HG03196 (cell line): ENCODE measurements at regions not wholly inside any gene's neighbourhood (a gene's known extent, or its start where the extent isn't known, plus 50 kb on each side); places are given as distances from the start of the nearest gene placed in this dataset.

ENCODE experiments used
- ATAC-seq: cut with Tn5 transposase; IDR thresholded peaks from one replicate; pipeline ENCODE4 v1.9.1; 2021; ENCODE audit not compliant: unreplicated experiment

DNA sequence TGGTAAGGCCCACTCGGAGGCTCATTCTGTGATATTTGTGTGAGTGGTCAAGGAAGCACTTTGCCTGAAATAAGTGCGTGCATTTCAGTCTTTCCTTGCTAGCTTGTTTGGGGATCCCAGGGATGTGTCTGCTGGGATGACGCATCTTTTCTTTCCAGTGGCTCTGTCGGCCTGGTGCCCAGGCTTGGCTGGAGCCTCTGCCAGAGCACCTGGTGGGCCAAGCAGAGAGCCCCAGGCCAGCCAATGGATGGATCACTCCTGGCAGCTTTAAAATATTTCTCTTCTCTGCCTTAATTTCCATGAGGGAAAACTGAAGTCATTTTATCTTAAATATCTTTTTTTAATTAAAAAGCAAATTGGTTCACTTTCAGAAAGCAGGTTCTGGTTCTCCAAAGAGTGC lies 501.8 kb upstream of the HS6ST1 start:
- ATAC-seq = no peak

DNA sequence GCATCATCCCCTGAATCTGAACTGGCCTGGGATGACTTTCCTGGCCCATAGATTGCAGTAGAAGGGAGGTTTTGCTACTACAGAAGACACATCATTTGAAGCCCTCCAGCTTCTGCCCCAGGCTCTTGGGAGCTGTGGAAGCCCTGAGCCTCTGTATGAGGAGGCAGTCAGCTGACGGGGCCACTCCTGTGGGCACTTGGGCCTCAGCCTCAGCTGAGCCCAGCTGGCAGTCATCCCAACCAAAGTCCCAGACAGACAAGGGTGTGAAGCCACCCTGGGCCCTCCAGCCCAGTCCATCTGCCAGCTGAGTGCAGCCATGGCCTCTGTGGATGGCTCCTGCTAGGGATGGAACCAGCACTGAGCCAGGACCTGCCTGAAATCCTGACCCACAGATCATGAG lies 502.3 kb upstream of the HS6ST1 start:
- ATAC-seq = no peak

DNA sequence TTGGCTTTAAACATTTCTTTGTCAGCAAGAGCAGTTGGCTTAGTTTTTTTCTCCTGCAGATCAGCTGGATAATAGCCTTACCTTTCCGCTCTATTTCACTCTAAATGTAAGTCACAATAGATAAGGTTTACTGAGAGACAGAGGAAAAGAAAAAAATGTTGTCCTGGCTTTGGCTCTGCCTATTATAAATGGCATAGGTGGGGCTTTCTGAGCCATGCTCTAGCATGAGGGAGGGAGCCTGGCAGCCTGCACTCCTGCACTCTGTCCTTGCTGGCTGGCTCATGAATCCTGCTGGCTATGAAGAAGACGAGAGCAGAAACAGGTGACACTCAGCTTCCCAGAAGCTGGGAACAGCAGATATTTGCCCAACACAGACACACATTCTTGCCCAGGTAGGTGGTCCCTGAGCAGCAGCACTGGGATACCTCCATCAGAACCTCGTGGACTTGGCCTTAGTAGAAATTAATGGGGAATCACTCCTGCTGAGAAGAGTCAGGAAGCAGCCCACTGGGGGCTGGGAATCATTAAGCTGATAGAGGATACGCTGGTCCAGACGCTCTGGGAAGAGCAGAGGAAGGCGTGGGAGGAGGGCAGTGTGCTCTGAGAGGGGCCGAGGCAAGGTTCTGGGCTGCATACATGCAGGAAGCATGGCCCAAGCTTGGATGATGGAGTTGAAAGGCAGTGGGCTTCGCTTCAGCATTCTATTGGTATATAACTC lies 514.4 kb upstream of the HS6ST1 start:
- no peak for ATAC-seq

DNA sequence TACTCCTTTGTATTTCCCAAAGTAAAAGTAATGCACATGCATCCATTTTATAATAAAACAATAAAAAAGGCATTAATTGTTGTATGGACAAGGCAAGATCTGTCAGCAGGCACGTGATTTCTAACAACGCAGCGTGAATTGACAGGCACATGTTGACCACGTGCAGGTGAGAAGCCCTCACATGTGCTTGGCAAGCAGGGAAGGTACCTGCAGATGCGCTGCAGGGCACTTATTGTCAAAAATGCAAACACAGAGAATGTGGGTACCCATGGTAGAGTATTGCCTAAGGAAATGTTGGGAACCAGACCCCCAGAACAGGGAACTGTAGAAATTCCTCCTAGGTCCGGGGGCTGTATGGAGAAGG lies 515.0 kb upstream of the HS6ST1 start:
- no peak for ATAC-seq

- ATAC-seq = no peak
Measured at GRCh38 chr2:128834207-128834879, 515.7 kb upstream of the HS6ST1 start.

- no peak for ATAC-seq
Measured at GRCh38 chr2:128834880-128835252, 516.2 kb upstream of the HS6ST1 start.

- no peak for ATAC-seq
Measured at GRCh38 chr2:128835342-128835855, 516.7 kb upstream of the HS6ST1 start.

DNA sequence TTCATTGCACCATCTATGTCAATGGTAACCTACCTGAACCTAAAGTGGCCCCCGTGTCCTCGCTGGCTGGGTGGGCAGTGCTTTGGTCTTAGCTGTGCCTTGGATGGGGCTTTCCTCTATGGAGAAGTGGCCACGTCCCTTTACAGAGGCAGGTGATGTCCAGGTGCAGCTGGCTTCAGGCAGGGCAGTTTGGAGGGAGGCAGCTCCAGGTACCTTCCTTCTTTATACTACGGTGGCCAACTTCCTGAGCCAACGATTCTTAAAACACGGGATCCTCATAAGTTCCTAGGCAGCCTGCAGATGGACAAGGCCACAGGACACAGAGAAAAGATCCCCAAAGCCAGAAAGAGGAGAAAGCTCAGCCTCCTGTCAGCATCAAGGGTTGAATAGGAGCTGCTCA lies 517.3 kb upstream of the HS6ST1 start:
- no peak for ATAC-seq

GRCh38 chr2:128836559-128837100 lies 518.0 kb upstream of the HS6ST1 start:
- ATAC-seq = no peak

- no peak for ATAC-seq
Measured at GRCh38 chr2:128838244-128838643, 519.6 kb upstream of the HS6ST1 start.

DNA sequence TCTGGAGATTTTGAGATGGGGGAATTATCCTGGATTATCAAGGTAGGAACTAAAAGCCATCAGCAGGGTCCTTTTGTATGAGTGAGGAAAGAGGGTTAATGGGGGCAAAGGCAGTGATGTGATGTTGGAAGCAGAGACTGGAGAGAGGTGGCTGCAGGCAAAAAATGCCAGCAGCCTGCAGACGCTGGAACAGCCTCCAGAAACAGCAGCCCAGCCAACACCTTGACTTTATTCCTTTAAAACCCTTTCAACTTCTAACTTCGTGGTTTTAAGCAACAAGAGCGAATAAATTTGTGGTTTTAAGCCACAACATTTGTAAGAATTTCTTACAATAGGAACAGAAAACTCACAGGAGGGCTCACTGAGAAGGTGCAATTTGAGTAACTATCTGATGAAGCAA lies 523.1 kb upstream of the HS6ST1 start:
- no peak for ATAC-seq

DNA sequence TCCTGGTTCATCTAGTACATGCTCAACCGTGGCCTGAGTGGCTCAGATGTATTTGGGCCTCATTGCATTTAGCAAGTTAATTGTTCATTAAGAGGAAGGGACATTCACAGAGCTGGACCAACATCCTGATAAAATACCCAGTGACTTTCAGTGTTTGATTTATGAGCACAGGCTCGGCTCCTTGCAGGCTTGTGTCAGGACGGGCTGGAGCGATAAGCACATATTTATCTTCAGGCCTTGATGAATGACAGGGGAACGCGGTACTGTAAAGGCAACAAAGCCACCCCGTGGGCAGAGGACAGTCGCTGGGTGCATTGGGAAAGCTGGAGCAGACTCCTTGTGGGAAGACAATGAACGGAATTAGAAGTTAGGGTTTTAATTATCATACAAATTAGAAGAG lies 548.6 kb upstream of the HS6ST1 start:
- ATAC-seq = no peak

DNA sequence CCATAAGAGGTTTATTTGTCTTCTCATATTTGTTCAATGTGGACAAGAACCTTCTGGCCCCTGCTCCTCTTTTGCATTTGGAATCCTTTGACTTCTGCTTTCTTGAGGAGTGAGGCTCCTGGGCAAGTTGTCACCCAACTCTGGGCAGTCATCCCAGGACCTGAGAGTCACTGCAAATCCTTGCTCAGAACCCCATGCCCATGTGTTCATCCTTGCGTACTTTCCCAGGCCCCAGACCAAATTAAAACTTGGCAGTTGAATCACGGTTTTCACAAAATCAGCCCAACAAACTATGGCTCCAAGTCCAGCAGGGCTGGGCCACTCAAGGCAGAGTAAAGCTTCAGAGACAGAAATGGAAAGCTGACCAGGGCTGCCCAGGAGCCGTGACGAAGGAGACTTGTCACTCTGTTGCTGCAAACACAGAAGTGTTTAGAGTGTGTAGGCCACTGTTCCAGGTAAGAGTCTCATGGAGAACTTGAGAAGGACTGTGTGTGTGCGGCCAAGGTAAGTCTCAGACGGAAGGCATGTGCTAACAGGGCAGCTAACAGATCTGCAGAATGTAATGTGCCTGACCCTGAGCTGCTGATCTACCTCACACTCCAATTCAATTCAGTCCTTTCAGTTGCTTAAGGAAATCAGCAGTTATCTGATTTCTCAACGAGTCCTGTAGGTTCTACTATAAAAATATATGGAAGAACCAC lies 549.4 kb upstream of the HS6ST1 start:
- no peak for ATAC-seq

GRCh38 chr2:128868686-128869551 lies 550.3 kb upstream of the HS6ST1 start:
- ATAC-seq = no peak

- ATAC-seq = no peak
Measured at GRCh38 chr2:128874608-128875007, 555.9 kb upstream of the HS6ST1 start.

DNA sequence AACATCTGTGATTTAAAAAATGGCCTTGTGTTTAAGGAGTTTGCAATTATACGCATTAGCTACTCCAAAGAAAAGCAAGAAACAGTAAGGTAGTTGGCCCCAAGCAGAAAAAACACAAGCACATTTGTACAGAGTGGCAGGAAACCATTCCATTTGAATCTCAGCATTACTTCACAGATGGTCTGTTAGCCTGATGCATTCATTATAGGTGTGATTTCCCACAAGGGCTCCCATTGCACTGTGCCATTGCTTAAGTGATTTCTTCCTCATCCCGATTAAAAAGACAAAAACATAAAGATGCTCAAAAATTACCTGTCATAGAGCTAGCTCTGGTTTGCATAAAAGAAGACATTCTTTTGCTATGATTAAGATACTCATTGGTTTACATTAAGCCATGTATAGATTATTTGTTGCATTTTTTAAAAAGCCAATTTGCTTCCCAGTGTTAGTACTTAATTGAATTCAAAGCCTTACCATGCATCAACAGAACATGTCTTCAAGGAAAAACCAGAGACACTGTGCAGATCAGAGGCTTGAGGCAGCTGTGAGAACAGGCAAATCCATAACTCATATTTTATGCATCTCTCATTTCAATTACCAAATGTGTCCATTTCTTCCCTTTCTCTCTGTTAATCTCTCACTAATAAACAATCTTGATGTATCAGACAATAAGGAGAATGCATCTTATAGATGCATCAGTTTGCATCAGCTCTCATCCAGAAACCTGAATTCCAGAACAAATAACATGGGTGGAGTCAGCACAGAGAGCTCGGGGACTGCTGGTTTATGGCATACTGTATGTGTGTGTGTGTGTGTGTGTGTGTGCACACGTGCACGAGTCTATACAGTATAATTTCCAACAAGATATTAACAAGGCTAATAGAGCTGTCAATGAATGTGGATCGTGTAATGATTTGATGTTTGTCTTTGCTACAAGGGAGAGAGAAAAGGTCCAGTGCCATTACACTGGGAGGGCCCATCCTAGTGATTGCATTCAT lies 558.6 kb upstream of the HS6ST1 start:
- ATAC-seq = no peak

- no peak for ATAC-seq
Measured at GRCh38 chr2:128879161-128879560, 560.5 kb upstream of the HS6ST1 start.

DNA sequence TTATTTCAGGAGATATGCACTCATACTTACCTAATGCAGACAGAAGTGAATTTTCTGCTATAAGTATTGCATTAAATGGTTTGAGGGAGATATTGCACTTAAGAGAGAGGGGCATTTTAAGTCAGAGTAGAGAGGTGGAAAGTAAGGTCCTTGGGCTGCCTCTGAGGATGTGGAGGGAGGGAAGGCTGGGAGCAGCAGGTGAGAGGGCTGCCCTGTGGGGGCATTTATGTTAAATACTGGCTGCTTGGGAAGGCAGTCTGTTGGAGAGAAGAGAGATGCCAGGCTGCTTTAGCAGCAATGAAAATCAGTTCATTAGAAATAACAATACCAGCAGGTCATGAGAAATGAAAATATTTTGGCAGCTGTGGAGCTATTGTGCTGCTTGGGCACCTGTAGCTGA lies 576.2 kb upstream of the HS6ST1 start:
- no peak for ATAC-seq

- no peak for ATAC-seq
Measured at GRCh38 chr2:128901572-128902391, 583.1 kb upstream of the HS6ST1 start.
